HG02642 (cell line): ENCODE measurements at regions not wholly inside any gene's neighbourhood (a gene's known extent, or its start where the extent isn't known, plus 50 kb on each side); places are given as distances from the start of the nearest gene placed in this dataset.
"Not testable (repeated sequence)": the region's sequence is repeated elsewhere in the genome, so short reads cannot be mapped to it uniquely, and the experiment has no call there.

Source experiments
- ATAC-seq: cut with Tn5 transposase; IDR thresholded peaks from one replicate; pipeline ENCODE4 v1.9.1; 2021; ENCODE audit warnings: mild to moderate bottlenecking; ENCODE audit not compliant: unreplicated experiment, poor library complexity

DNA sequence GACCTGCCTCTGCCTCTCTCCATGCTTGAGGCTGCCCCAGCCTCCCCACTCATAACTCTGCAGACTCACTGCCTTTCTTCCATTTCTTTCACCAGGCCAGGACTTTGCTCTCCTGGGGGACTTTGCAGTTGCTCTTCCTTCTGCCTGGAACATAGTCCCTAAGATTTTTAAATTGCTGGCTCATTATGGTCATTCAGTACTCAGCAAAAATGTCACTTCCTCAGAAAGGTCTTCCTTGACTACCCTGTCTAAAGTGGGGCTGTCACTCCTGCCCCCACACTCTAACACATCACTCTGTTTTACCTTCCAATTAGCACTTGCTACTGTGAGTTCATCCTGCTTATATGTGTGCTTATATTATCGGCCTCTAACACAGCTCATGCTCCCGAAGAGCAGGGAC lies 618.2 kb downstream of the UQCRFS1 start:
- no peak for ATAC-seq

DNA sequence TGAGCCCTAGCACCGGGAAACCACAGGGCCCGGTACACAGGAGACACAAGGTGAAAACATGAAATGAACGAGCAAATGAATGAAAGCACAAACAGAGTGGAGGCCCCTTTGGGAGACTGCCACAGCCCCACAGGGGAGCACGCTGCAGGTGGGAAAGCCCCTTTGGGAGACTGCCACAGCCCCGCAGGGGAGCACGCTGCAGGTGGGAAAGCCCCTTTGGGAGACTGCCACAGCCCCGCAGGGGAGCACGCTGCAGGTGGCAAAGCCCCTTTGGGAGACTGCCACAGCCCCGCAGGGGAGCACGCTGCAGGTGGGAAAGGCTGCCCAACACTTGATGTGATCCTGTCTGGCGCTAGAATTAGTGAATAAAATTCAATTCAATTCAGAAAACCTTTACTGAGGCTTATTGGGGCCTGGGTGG lies 623.0 kb downstream of the UQCRFS1 start:
- ATAC-seq = not testable (repeated sequence)

DNA sequence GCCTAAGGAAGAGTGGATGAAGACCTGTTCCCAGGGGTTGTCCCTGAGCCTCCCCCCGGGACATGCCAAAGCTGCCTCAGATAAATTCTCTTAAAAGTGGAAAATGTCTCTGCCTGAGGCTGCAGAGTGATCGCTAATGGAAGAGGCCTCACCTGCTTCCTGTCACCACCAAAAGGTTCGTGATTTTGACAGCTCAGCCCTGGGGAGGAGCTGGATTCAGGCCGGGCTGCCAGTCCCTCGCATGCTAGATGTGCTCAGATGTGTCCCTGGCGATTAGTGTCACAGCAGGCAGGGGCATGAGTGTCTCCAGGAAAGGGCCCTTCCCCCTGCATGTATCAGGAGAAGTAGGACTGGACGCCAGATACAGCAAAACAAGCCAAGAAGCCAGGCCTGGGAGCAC lies 626.5 kb downstream of the UQCRFS1 start:
- ATAC-seq = no peak

DNA sequence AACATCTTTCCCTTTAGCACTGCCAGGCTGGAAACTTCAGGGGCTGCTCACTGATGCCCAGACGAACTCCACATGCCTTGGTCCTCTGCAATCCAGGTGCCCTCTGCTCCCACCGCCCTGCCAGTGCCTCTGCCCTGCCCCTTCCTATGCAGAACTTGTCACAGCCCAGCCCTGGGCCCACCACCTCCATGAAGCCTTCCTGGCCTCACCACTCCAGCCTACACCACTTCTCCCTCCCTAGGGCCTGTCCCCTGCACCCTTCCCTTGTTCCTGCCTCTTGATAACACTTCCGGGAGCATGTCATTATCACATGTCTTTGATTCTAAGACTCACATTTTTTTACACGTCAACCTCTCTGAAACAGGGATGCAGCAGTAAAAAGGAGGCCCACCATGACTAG lies 627.2 kb downstream of the UQCRFS1 start:
- no peak for ATAC-seq

DNA sequence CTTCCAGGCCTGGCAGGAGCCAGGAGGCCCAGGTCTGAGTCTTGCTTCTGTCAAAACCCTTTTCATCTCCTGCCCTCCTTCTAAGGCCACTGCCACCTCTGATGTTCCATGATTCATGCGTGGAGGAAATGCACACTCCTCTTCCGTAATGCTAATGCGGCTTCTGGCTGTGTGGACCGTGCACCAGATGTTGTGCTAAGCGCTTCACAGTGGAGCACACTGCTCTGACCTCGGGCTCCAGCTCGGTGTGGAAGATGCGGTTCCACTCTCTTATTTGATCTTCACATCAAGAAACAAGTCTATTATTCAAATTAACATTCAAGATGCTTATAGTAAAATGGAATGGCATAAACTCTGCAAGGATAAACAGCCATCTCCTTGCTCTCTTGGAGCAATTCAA lies 629.2 kb downstream of the UQCRFS1 start:
- no peak for ATAC-seq

DNA sequence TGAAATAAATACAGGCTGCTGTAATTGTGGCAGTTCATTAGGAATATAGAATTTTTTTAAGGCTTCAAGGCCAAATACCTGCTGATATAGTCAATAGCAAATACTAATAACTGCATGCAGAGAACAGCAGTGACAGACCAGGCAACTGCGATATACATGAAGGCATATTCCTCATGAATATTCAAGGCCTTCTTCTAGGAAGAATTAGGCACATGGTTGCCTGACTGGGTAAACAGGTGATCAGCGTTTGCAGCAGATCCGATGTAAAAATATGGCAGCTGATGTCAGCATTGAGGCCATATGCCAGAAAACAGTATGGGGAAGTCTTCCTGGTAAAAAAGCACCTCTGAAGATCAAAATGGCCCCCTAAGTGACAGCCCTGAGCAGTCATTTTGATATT lies 629.7 kb downstream of the UQCRFS1 start:
- no peak for ATAC-seq

DNA sequence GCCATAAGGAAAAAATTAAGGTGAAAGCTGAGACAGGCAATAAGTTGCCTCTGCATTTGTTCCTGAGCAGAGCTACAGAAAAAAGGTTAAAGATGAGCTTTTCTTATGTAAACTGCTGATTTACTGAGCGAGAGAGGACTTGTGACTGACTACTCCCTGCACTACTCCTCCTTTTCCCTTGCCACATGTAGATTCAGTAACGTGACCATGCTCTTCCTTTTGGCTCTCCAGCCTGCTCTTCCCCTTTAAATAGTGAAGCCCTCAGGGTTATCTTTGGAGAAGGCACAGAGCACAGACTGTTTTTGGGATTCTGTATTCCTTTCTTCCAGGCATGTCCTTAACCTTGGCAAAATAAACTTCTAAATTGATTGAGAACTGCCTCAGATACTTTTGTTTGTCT lies 630.2 kb downstream of the UQCRFS1 start:
- ATAC-seq = no peak

DNA sequence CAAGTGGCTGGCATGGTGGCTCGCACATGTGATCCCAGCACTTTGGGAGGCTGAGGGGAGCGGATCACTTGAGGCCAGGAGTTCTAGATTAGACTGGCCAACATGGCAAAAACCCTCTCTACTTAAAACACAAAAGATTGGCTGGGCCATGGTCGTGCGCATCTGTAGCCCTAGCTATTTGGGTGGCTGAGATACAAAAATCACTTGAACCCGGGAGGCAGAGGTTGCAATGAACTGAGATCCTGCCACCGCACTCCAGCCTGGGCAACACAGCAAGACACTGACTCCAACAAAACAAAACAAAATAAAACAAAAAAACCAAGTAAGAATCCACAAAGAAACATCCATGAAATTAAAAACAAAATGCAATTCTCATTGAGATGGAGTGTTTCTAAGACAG lies 630.6 kb downstream of the UQCRFS1 start:
- ATAC-seq = no peak

DNA sequence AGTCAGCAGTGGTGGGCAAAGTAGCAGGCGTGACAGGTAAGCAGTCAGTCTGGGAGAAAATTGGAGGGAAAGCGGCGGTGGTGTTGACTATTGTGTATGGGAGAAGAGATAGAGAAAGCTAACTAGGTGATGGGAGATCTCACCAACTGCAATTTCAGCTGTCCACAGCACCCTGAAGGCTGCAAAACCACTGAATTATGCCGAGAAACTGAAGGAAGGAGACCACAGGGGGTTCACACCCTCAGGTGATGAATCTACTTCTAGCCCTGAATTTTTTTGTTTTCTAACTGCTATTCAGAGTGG lies 631.5 kb downstream of the UQCRFS1 start:
- no peak for ATAC-seq

DNA sequence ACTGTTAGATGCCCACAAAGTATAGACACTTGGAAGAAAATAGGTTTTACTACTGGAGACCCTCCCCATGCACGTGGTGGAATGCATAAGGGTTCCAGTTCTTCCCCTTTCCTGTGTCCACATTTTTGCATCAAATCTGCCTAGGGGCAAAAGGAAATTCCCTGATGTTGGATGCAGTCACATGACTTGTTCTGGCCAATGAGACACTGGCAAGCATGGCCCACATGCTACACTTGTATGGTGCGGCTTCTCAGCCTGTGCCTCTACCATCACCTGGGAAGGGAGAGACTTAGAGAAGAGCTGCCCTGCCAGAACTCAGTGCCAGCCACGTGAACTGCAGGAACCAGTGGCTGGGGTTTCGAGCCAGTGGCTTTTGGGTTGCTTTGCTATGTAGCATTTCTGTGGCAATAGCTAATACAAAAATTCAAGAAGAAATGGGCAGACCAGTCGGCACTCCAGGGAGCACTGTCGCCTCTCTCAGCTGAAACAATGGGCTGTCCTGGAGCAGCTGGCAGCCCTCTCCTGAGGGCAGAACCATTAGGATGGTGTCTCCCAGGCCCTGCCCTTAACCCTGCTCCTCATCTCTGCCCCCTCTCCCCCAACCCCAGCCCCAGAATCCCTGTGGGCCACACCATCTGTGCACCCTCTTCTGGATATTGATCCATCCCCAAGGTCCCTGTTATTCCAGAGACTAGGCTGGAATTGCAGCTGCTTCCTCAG lies 634.0 kb downstream of the UQCRFS1 start:
- no peak for ATAC-seq

DNA sequence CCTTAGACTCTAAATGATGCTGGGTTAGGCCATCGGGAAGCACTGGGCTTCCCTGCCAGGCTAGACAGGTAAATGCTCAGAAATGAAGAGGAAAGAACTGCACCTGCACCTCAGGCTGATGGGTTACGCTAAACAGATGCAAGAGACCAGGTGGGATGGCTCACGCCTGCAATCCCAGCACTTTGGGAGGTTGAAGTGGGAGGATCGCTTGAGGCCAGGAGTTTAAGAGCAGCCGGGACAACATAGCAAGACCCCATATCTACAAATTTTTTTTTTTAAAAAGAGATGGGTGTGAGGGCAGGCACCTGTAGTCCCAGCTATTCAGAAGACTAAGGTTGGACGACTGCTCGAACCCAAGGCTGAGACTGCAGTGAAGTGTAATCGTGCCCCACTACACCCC lies 634.7 kb downstream of the UQCRFS1 start:
- no peak for ATAC-seq

DNA sequence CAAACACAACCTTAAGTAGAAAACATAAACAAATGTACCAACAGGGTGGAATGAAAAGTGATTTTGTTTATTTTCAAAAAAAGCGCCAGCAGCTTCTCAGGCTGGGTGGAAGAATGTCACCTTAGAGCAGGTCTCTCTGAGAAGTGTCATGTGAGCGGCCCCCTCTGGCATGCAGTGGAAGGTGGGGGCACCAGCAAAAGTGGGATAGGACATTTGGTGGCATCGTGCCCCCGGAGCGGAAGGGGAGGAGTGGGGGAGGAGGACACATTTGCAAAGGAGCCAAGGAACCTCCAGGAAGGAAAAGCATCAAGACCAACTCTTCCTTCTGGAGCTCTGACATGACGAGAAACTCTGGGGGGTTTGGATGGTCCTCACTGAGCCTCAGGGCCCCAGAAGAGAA lies 635.3 kb downstream of the UQCRFS1 start:
- no peak for ATAC-seq

DNA sequence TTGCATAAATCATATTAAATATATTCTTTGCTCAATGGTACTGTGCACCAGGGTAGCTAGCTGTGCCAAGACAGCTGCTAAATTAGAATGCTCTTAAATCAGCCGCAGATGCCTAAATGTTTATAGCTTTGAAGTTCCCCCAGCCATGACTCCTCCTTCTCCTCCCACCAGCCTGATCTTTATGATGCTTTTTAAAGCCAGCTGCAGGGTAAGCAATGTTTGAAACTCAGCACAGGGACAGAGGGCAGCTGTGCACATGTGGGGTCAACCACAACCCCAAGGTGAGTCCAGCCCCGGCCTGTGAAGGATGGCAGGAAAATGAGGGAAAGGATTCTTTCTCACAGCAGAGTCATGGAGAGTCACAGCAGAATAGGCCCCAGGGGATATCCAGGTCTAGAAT lies 635.7 kb downstream of the UQCRFS1 start:
- no peak for ATAC-seq

DNA sequence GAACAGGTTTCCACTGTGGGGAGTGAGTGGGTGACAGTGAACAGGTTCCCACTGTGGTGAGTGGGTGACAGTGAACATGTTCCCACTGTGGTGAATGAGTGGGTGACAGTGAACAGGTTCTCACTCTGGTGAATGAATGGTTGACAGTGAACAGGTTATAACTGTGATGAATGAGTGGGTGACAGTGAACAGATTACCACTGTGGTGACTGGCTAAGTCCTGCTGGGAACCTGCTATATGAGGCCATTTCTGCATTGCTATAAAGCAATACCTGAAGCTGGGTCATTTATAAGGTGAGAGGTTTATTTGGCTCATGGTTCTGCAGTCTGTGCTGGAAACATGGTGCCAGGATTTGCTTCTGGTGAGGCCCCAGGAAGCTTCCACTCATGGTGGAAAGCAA lies 637.1 kb downstream of the UQCRFS1 start:
- ATAC-seq = no peak

DNA sequence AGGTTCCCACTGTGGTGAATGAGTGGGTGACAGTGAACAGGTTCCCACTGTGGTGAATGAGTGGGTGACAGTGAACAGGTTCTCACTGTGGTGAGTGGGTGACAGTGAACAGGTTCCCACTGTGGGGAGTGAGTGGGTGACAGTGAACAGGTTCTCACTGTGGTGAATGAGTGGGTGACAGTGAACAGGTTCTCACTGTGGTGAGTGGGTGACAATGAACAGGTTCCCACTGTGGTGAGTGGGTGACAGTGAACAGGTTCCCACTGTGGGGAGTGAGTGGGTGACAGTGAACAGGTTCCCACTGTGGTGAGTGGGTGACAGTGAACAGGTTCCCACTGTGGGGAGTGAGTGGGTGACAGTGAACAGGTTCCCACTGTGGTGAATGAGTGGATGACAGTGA lies 637.6 kb downstream of the UQCRFS1 start:
- not testable (repeated sequence) for ATAC-seq

DNA sequence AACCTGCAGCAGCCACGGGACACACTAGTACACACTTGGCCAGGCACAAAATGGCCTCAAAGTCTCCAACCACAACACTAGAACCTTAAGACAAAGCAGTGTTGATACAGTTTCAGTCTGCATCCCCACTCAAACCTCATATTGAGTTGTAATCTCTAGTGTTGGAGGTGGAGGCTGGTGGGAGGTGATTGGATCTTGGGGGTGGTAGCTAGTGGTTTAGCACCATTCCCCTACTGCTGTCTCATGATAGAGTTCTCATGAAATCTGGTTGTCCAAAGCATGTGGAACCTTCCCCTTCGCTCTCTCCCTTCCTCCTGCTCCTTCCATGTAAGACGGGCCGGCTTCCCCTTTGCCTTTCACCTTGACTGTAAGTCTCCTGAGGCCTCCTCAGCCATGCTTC lies 638.7 kb downstream of the UQCRFS1 start:
- no peak for ATAC-seq

DNA sequence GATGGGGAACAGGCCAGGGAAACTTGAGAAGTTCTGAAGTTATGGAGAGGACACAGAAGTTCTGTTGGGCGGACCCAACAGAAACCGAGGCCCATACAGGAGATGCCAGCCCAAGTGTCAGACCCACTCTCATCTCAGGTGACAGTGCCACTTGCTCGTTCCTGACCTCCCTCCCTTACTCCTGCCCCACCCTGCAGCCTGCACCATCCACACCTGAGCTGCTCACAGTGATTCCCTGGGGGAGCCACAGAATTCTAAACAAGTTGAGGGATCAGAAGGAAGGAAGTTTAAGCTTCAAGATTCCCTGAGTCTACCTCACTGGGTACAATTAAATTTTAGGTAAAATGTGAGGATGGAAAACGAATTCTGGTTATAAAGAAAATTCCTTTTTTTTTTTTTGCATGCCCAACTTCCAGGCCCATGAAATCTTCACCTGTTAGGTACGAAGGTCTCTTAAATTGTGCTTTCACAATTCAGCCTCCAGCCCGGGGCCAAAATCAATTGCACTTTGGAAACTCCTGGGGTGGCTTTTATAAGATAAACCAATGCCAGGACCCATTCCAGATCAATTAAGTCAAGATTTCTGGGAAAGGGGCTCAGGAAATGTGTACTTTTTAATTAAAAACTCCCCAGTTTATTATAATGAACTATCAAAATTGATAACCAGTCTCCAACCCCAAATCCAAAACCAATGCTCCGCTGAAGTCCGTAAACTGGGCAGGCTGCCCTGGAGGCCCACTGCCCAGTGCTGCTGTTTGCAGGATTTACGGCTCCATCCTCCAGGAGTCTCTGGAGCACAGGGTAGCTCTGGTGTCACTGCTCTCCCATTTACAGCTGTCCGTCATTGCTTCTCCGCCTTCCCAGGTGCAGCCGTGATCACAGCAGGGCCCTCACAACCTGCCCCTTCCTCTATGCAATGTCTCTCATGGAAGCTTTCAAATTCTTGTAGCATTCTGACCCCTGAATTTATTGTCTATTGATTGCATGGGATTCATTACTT lies 643.5 kb downstream of the UQCRFS1 start:
- no peak for ATAC-seq

DNA sequence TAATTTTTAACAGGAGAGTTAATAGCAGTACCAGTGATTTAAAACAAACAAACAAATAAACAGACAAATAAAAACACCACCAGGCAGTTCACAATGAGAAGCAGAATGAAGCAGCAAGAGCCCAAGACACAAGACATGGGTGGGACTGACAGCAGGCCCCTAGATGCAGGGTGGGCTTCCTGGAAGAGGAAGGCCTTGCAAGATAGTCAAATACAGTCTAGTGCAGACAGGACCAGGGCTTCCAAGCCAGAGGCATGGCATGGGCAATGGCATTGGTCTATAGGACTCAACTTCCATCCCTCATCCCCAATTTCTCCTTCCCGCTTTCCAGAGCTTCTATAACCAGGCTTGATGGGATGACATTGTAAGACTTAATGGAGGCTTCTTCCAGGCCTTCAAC lies 645.1 kb downstream of the UQCRFS1 start:
- no peak for ATAC-seq

DNA sequence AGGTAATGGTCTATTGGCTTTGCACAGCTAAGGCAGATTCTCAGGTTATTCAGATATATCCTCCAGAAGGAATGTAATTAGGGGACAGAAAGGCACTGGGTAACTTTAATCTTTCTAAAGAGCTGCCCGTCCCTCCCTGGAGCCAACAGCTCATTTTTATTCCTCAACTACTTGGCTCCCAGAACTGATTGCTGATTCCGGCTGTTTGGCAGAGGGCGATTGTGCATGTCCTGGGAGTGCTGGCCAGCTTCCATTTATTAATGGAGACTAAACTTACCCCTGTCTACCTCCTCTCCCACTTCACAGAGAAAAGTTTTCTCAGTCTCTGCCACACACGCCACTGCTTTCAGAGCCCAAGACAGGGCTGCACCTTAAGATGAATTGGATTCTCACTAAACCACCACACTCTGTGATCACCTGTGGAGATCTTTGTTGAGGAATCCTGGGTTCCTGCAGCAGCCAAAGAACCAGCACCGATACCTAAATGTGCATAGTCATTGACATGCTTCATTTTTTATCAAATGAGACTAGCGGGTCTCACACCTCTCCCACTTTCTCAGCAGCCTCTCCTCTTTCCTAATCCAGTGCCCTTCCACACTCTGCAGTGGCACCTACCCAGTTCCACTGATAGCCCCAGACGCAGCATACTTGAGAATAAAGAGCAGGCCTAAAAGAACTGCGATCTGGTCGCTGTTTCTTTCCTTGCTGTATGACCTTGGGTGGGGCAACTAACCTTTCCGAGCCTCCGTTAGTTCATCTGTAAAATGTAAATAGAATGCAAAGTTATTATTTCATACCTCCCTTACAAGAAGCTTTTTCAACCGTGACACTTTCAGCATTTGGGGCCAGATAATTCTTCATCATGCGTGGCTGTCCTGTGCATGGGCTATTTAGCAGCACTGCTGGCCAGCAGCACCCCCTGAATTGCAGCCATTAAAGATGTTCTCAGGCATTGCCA lies 648.7 kb downstream of the UQCRFS1 start:
- ATAC-seq = no peak

DNA sequence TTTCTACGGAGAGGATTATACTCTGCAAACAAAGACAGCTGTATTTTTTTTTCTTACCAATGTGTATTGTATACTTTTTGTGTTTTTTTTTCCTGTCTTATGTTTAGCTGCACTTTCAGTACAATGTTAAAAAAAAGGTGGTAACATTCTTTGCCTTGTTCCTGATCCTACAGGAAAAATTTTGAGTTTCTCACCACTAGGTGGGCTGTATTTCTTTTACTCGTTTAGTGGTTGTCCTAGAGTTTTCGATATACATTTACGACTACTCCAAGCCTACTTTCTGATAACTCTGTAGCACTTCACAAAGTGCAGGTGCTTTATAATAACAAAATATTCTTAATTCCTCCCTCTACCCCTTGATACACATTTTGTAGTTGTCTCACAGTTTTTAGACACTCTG lies 652.2 kb downstream of the UQCRFS1 start:
- no peak for ATAC-seq

DNA sequence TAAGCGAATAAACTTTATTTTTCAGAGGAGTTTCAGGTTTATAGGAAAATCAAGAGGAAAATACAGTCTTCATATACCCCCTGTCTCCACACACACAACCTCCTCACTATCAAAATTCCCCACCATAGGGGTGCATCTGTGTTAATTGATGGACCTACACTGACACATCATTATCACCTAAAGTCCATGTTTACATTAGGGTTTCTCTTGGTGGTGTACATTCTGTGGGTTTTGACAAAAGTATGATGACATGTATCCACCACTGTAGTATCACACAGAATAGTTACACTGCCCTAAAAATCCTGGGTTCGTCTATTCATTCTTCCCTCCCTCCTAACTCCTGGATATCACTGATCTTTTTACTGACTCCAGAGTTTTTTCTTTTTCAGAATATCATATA lies 654.2 kb downstream of the UQCRFS1 start:
- ATAC-seq = no peak
